H1 (cell line): ENCODE measurements at regions not wholly inside any gene's neighbourhood (a gene's known extent, or its start where the extent isn't known, plus 50 kb on each side); places are given as distances from the start of the nearest gene placed in this dataset.

Experiments used
- CTCF ChIA-PET: fragments of 300-600 bp; sonication (Branson Sonifier 250); formaldehyde crosslinking; loops from one replicate; lab custom pipeline; 2021; ENCODE audit not compliant: partially characterized antibody; lab: Charles Lee
- POLR2A ChIA-PET: fragments of 300-600 bp; sonication (Branson Sonifier 250); formaldehyde crosslinking; loops from one replicate; lab custom pipeline; 2021; ENCODE audit warnings: inconsistent platforms; ENCODE audit not compliant: partially characterized antibody; lab: Charles Lee
- DNase-seq, 2 experiments: peaks; one replicate each; pipeline versions ENCODE4 v3.0.0 to v3.0.0-alpha.2; 2010 to 2022; ENCODE audit warnings: low spot score in 2 of 2, low read depth in 1 of 2, mixed read lengths in 1 of 2
- FAIRE-seq: peaks from 2 replicates; lab custom pipeline; 2011; peaks lifted over from hg19 to GRCh38; lab: Jason Lieb, UNC
- H2AFZ ChIP-seq: 2 replicates; pipeline ENCODE4 v1.8.1; 2012; ENCODE audit warnings: low read length, inconsistent platforms
- H2AK5ac ChIP-seq: 2 replicates; pipeline ENCODE4 v1.6.1; 2013; ENCODE audit warnings: low read depth, low read length
- H2BK120ac ChIP-seq: replicated peaks from 2 replicates; pipeline ENCODE3; 2013; ENCODE audit warnings: low read depth, low read length, inconsistent platforms
- H2BK12ac ChIP-seq: 2 replicates; pipeline ENCODE4 v1.6.1; 2013; ENCODE audit warnings: low read depth, low read length
- H2BK15ac ChIP-seq: 2 replicates; pipeline ENCODE4 v1.6.1; 2013; ENCODE audit warnings: low read length
- H2BK20ac ChIP-seq: 2 replicates; pipeline ENCODE4 v1.6.1; 2013; ENCODE audit warnings: low read length
- H2BK5ac ChIP-seq: 2 replicates; pipeline ENCODE4 v1.6.1; 2013; ENCODE audit warnings: low read depth, low read length
- H3K14ac ChIP-seq: 2 replicates; pipeline ENCODE4 v1.6.1; 2013; ENCODE audit warnings: inconsistent platforms; ENCODE audit not compliant: insufficient read length
- H3K18ac ChIP-seq: 2 replicates; pipeline ENCODE4 v1.6.1; 2013; ENCODE audit warnings: low read length; ENCODE audit errors: extremely low read depth
- H3K23ac ChIP-seq: 2 replicates; pipeline ENCODE4 v1.6.1; 2013; ENCODE audit warnings: inconsistent platforms; ENCODE audit not compliant: insufficient read length
- H3K23me2 ChIP-seq: 2 replicates; pipeline ENCODE4 v1.6.1; 2013; ENCODE audit warnings: low read depth, low read length
- H3K27ac ChIP-seq: 2 replicates; pipeline ENCODE4 v1.6.1; 2011; ENCODE audit warnings: low read depth, low read length, inconsistent platforms
- H3K27me3 ChIP-seq, 4 experiments: replicated peaks in 1 of 4; 1 replicate in 1 of 4; 2 replicates in 3 of 4; pipeline versions ENCODE4 v1.6.1 to v1.8.1; 2011 to 2013; ENCODE audit warnings: low read length in 3 of 4, mild to moderate bottlenecking in 3 of 4, inconsistent platforms in 2 of 4, mixed read lengths in 2 of 4, moderate library complexity in 1 of 4; ENCODE audit not compliant: control insufficient read depth in 3 of 4, insufficient read depth in 3 of 4; ENCODE audit errors: extremely low read depth in 1 of 4
- H3K36me3 ChIP-seq, 4 experiments: 2 replicates each; pipeline versions ENCODE4 v1.6.1 to v1.8.1; 2011 to 2013; ENCODE audit warnings: mild to moderate bottlenecking in 4 of 4, low read length in 3 of 4, moderate library complexity in 2 of 4, control low read depth in 1 of 4, inconsistent platforms in 1 of 4; ENCODE audit not compliant: insufficient read depth in 4 of 4, control insufficient read depth in 2 of 4
- H3K4ac ChIP-seq: replicated peaks from 2 replicates; pipeline ENCODE3; 2013; ENCODE audit warnings: low read length, low read depth, mixed read lengths, inconsistent platforms; ENCODE audit not compliant: insufficient read length
- H3K4me1 ChIP-seq, 4 experiments: replicated peaks in 1 of 4; 1 replicate in 1 of 4; 2 replicates in 3 of 4; pipeline versions ENCODE4 v1.6.1 to v1.8.1; 2011 to 2013; ENCODE audit warnings: low read length in 3 of 4, inconsistent platforms in 2 of 4, mixed read lengths in 1 of 4; ENCODE audit not compliant: insufficient read depth in 4 of 4, control insufficient read depth in 3 of 4
- H3K4me2 ChIP-seq, 2 experiments: 2 replicates each; pipeline versions ENCODE4 v1.6.1 to v1.8.1; 2011 to 2013; ENCODE audit warnings: low read depth in 2 of 2, low read length in 2 of 2, control low read depth in 1 of 2, inconsistent platforms in 1 of 2, mild to moderate bottlenecking in 1 of 2; ENCODE audit not compliant: insufficient read depth in 1 of 2
- H3K4me3 ChIP-seq, 4 experiments: fragments of 200-600, 300-600 bp in 1 of 4; sonication (generic), shearing (Covaris generic), sonication (Bioruptor Twin) in 1 of 4; 2 replicates each; pipeline versions ENCODE4 v1.5.1 to v1.8.1; 2011 to 2016; ENCODE audit warnings: low read length in 4 of 4, low read depth in 3 of 4, control low read depth in 2 of 4, inconsistent platforms in 2 of 4, mild to moderate bottlenecking in 2 of 4, mixed read lengths in 1 of 4, moderate library complexity in 1 of 4; ENCODE audit not compliant: insufficient read depth in 2 of 4; ENCODE audit errors: extremely low read depth in 1 of 4
- H3K56ac ChIP-seq: replicated peaks from 2 replicates; pipeline ENCODE3; 2013; ENCODE audit warnings: low read depth, mild to moderate bottlenecking, mixed read lengths, low read length, inconsistent platforms; ENCODE audit not compliant: insufficient read length
- H3K79me1 ChIP-seq: 2 replicates; pipeline ENCODE4 v1.6.1; 2013; ENCODE audit warnings: low read depth, low read length, control low read depth
- H3K79me2 ChIP-seq, 2 experiments: 2 replicates each; pipeline versions ENCODE4 v1.6.1 to v1.8.1; 2012 to 2013; ENCODE audit warnings: low read length in 2 of 2, mild to moderate bottlenecking in 2 of 2, inconsistent platforms in 1 of 2; ENCODE audit not compliant: insufficient read depth in 2 of 2, control insufficient read depth in 1 of 2
- H3K9ac ChIP-seq, 4 experiments: replicated peaks in 1 of 4; 1 replicate in 1 of 4; 2 replicates in 3 of 4; pipeline versions ENCODE4 v1.6.1 to v1.8.1; 2011 to 2013; ENCODE audit warnings: low read depth in 3 of 4, low read length in 3 of 4, control low read depth in 2 of 4, mild to moderate bottlenecking in 2 of 4, moderate library complexity in 2 of 4, inconsistent platforms in 1 of 4; ENCODE audit errors: extremely low read depth in 1 of 4
- H3K9me3 ChIP-seq, 2 experiments: 2 replicates each; pipeline versions ENCODE4 v1.6.1 to v1.8.1; 2012 to 2013; ENCODE audit warnings: mild to moderate bottlenecking in 2 of 2, moderate library complexity in 2 of 2, control low read depth in 1 of 2, inconsistent platforms in 1 of 2, low read depth in 1 of 2, low read length in 1 of 2, mixed read lengths in 1 of 2; ENCODE audit not compliant: insufficient read depth in 2 of 2
- H4K20me1 ChIP-seq, 2 experiments: replicated peaks in 1 of 2; 2 replicates each; pipeline versions ENCODE3 to v1.8.1; 2011 to 2013; ENCODE audit warnings: inconsistent platforms in 2 of 2, low read length in 2 of 2, mild to moderate bottlenecking in 1 of 2; ENCODE audit not compliant: insufficient read depth in 2 of 2, control insufficient read depth in 1 of 2
- H4K5ac ChIP-seq: 2 replicates; pipeline ENCODE4 v1.6.1; 2013; ENCODE audit warnings: low read length, low read depth, mixed read lengths, inconsistent platforms; ENCODE audit not compliant: insufficient read length
- H4K8ac ChIP-seq: 2 replicates; pipeline ENCODE4 v1.8.0; 2013; ENCODE audit warnings: mild to moderate bottlenecking, moderate library complexity, low read length, inconsistent platforms; ENCODE audit not compliant: insufficient read depth; ENCODE audit errors: extremely low read depth
- H4K91ac ChIP-seq: replicated peaks from 2 replicates; pipeline ENCODE3; 2013; ENCODE audit warnings: low read length, mixed read lengths, inconsistent platforms; ENCODE audit not compliant: insufficient read length
- RNF2 ChIP-seq: fragments of 200-900, 300-1000 bp; sonication (generic); IDR thresholded peaks from 2 replicates; pipeline ENCODE4 v1.7.1; 2016; ENCODE audit warnings: borderline replicate concordance, low read depth, mild to moderate bottlenecking, antibody characterized with exemption, low read length; ENCODE audit not compliant: poor library complexity, severe bottlenecking; ENCODE audit errors: missing control alignments
- WGBS, 2 experiments: shearing (Covaris generic) in 1 of 2; methylation state at CpG; one replicate each; pipeline versions ENCODE4 v1.1.6 to v1.1.7; 2013 to 2015; ENCODE audit warnings: low lambda C conversion rate in 2 of 2, mixed read lengths in 2 of 2, inconsistent platforms in 1 of 2, low coverage in 1 of 2, missing lambda C conversion rate in 1 of 2; ENCODE audit not compliant: insufficient replicate concordance in 2 of 2, insufficient coverage in 1 of 2, insufficient read length in 1 of 2; ENCODE audit errors: extremely low coverage in 1 of 2, missing lambda C conversion rate in 1 of 2; 5-methylcytosine and 5-hydroxymethylcytosine counted together

DNA sequence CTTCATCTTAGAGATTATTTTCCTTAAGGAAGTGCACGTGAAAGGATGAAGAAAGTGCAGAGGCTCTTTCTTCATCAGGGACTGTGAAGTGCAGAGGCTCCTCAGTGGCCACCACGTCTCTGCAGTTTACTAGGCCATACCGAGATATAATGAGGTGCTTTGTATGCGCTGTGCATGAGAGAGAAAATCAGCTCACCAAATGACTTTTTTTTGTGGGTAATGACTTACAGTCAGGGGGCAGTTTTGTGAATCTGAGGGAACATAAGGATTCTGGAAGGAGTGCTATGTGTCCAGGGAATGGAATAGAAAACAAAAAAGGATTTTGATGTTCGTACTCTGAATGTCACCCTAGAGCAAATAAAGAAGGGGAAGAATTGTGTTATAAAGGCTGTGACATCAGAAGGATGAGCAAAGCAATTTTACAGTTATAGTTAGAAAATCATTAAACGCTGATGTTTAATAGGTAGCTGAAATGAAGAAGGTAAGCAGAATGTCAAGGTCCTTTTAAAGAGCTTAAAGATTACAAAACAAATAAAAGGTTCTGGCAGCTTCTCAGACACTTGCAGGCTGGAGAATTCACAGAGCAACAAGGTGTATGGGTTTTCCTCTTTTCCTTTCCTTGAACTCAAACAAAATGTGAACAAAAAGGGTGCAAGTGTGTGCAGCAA is 247.5 kb upstream of the NOVA1 start:
- H3K4me1 ChIP-seq, result no peaks in the 10 kb centered on the region
- H2BK20ac ChIP-seq, result no peak overlapping the region
- H3K27me3 ChIP-seq, result no peaks in the 10 kb centered on the region
- no peaks in the 10 kb centered on the region for H4K20me1 ChIP-seq
- no peak overlapping the region for H3K4ac ChIP-seq
- no peak overlapping the region for H2BK5ac ChIP-seq
- H4K91ac ChIP-seq, result no peak overlapping the region
- H2AK5ac ChIP-seq, result no peak overlapping the region
- H3K9ac ChIP-seq, result no peak overlapping the region
- H3K79me1 ChIP-seq, result no peaks in the 10 kb centered on the region
- H3K56ac ChIP-seq, result no peak overlapping the region
- no peak overlapping the region for H3K4me3 ChIP-seq
- H3K23me2 ChIP-seq, result 0 out of 2 replicates have a peak, but pooled peaks cover 2% of the 10 kb centered on the region
- H2AFZ ChIP-seq, result 0 out of 2 replicates have a peak overlapping the region, but pooled peaks have one; percentile 34
- no peak for FAIRE-seq
- H3K23ac ChIP-seq, result no peak overlapping the region
- DNase-seq, result no peak
- no peak overlapping the region for H2BK12ac ChIP-seq
- no peak overlapping the region for H4K8ac ChIP-seq
- H3K4me2 ChIP-seq, result no peak overlapping the region
- TF ChIP-seq RNF2, result no peak
- TF ChIP-seq, all 59 proteins: peak for 0
- WGBS, 2 experiments, result 90% methylated on average over 6 of the region's 6 CpGs; no CpG with 5 or more reads in 1 of the 2 experiments
- Histone ChIP-seq H3K36me3 (no peaks in the 10 kb centered on the region), H3K9me3 (no peaks in the 10 kb centered on the region), H4K5ac (no peak overlapping the region), H2BK120ac (no peak overlapping the region), H3K79me2 (no peaks in the 10 kb centered on the region), H3K27ac (no peak overlapping the region), H3K14ac (no peak overlapping the region), H2BK15ac (no peak overlapping the region), H3K18ac (no peak overlapping the region)
- CTCF ChIA-PET, result interaction anchor here (1.7 kb wide), 1 partner anchor 27 kb away, joined by 3 read pairs; no protein-coding TSS in a partner anchor
- POLR2A ChIA-PET, result no interaction called here
